ENCODE measurements at regions not wholly inside any gene's neighbourhood (a gene's known extent, or its start where the extent isn't known, plus 50 kb on each side); places are given as distances from the start of the nearest gene placed in this dataset.

GRCh38 chr6:140992678-140993077, 1140.0 kb upstream of the GJE1 start:
- TF ChIP-seq NFXL1 (CRISPR knock-in tag; IDR thresholded peaks at IDR 0.05) (no peak), CEBPZ (IDR thresholded peaks at IDR 0.05; ENCODE audit: borderline replicate concordance, low read depth, low read length) (no peak), POLR2AphosphoS5 (IDR thresholded peaks at IDR 0.05; ENCODE audit: control insufficient read depth, insufficient read depth, low read depth, low read length) (no peak), PTBP1 (IDR thresholded peaks at IDR 0.05; ENCODE audit: low read depth, low read length) (no peak), RFX7 (CRISPR knock-in tag; IDR thresholded peaks at IDR 0.05) (no peak), DACH1 (IDR thresholded peaks at IDR 0.05; ENCODE audit: partially characterized antibody) (no peak), CREB3L1 (IDR thresholded peaks at IDR 0.05; ENCODE audit: borderline replicate concordance, low read depth) (no peak), EP300 (IDR thresholded peaks at IDR 0.05; ENCODE audit: low read length) (no peak), PTTG1 (tag; IDR thresholded peaks at IDR 0.05; ENCODE audit: low read depth) (no peak)

Measured in K562 (cell line).